CD4-positive, alpha-beta T cell (primary cell): ENCODE measurements at regions not wholly inside any gene's neighbourhood (a gene's known extent, or its start where the extent isn't known, plus 50 kb on each side); places are given as distances from the start of the nearest gene placed in this dataset.
"Not testable (repeated sequence)": the region's sequence is repeated elsewhere in the genome, so short reads cannot be mapped to it uniquely, and the experiment has no call there.

ENCODE experiments used
- ATAC-seq: fragments of 200-7000 bp; cut with Tn5 transposase; one replicate; pipeline ENCODE4 v1.10.0; 2022; ENCODE audit warnings: mild to moderate bottlenecking; ENCODE audit not compliant: poor library complexity
- CTCF ChIA-PET: fragments of 350-600 bp; sonication (Branson Sonifier 250); formaldehyde crosslinking; loops from one replicate; lab custom pipeline; 2021; ENCODE audit warnings: antibody characterized with exemption, inconsistent platforms; lab: Charles Lee
- POLR2A ChIA-PET: fragments of 350-600 bp; sonication (Branson Sonifier 250); formaldehyde crosslinking; loops from one replicate; lab custom pipeline; 2021; ENCODE audit warnings: antibody characterized with exemption, inconsistent platforms; lab: Charles Lee
- DNase-seq, 14 experiments: peaks; one replicate each; pipeline ENCODE4 v3.0.0-alpha.2; 2013 to 2020; ENCODE audit warnings: mixed read lengths in 2 of 14
- H3K27ac ChIP-seq, 2 donors: one replicate each; pipeline versions ENCODE4 v1.5.1 to v1.7.0; 2013; ENCODE audit warnings: low read length in 2 of 2, low read depth in 1 of 2, mild to moderate bottlenecking in 1 of 2
- H3K27me3 ChIP-seq, 2 experiments: 1 replicate in 1 of 2; 2 replicates in 1 of 2; pipeline versions ENCODE4 v1.6.1 to v1.7.0; 2013; ENCODE audit warnings: low read length in 2 of 2, control low read depth in 1 of 2, mild to moderate bottlenecking in 1 of 2, moderate library complexity in 1 of 2; ENCODE audit not compliant: insufficient read depth in 2 of 2, control insufficient read depth in 1 of 2
- H3K36me3 ChIP-seq: one replicate; pipeline ENCODE4 v1.6.1; 2013; ENCODE audit warnings: low read length, control low read depth; ENCODE audit not compliant: insufficient read depth
- H3K4me1 ChIP-seq: one replicate; pipeline ENCODE4 v1.6.1; 2013; ENCODE audit warnings: low read length, control low read depth; ENCODE audit not compliant: insufficient read depth
- H3K4me3 ChIP-seq: one replicate; pipeline ENCODE4 v1.5.1; 2013; ENCODE audit warnings: mild to moderate bottlenecking, low read length, moderate library complexity
- H3K9me3 ChIP-seq, 2 experiments: 1 replicate in 1 of 2; 2 replicates in 1 of 2; pipeline versions ENCODE4 v1.6.1 to v1.7.0; 2013; ENCODE audit warnings: low read length in 2 of 2, mild to moderate bottlenecking in 2 of 2, control low read depth in 1 of 2, moderate library complexity in 1 of 2; ENCODE audit not compliant: control insufficient read depth in 1 of 2, insufficient read depth in 1 of 2
- H3K27ac Mint-ChIP-seq: one replicate; pipeline ENCODE4 v1.8.0; 2020; ENCODE audit warnings: mixed read lengths
- H3K27me3 Mint-ChIP-seq: one replicate; pipeline ENCODE4 v1.8.0; 2021; ENCODE audit warnings: mixed read lengths
- H3K36me3 Mint-ChIP-seq: one replicate; pipeline ENCODE4 v1.8.0; 2021; ENCODE audit warnings: low read depth, mixed read lengths
- H3K4me1 Mint-ChIP-seq: one replicate; pipeline ENCODE4 v1.8.0; 2021; ENCODE audit warnings: low read depth, mixed read lengths
- H3K4me3 Mint-ChIP-seq: one replicate; pipeline ENCODE4 v1.8.0; 2020; ENCODE audit warnings: mild to moderate bottlenecking, mixed read lengths
- H3K9me3 Mint-ChIP-seq: one replicate; pipeline ENCODE4 v1.8.0; 2020; ENCODE audit warnings: mixed read lengths
- intact Hi-C, 2 experiments: fragments of 100-400 bp; cut with DNase I in 1 of 2; cut with micrococcal nuclease in 1 of 2; formaldehyde crosslinking; loops; one replicate each; pipeline versions ENCODE4 v1.15.1 to v1.9.0; 2023 to 2025; cut with DNase I, micrococcal nuclease

DNA sequence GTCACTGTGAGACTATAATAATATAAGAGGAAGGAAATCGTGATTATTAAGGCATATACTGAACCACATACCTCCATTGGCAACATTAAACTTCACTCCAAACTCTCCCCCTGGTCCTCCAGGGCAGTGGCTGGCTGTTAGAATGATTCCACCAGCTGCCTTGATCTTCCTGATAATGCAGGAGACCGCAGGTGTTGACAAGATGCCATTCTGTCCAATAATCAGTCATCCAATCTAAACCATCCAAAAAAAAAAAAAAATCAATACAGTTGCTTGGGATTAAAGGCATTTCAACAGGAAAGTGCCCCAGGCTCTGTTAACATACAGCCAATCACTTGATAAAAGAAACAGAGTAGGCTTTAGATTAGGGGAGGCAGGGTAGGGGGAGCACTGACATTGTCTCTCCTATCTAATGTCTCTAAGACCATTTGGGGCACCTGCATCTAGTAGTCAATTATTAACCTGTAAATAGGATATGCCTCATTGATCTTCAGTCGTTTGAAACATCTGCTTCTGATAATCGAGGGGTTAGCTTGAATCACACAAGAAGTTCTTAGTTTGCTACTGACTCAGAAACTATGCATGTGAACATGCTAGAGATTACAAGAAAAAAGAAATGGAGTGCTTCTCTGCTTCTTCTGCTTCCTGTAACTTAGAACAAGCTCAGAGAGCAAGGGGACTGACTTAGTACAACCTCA is 74.7 kb downstream of the FOXD4L6 start:
- POLR2A ChIA-PET, DNase-seq, H3K27ac Mint-ChIP-seq, H3K27me3 Mint-ChIP-seq, H3K4me3 ChIP-seq, intact Hi-C loops, CTCF ChIA-PET, H3K4me1 ChIP-seq, H3K4me3 Mint-ChIP-seq, H3K27me3 ChIP-seq, ATAC-seq, H3K36me3 ChIP-seq, H3K4me1 Mint-ChIP-seq, H3K9me3 ChIP-seq, H3K27ac ChIP-seq: not testable (repeated sequence)
- Mint-ChIP-seq H3K9me3 (peaks cover 12% of the 10 kb centered on the region), H3K36me3 (peaks cover 18% of the 10 kb centered on the region)

DNA sequence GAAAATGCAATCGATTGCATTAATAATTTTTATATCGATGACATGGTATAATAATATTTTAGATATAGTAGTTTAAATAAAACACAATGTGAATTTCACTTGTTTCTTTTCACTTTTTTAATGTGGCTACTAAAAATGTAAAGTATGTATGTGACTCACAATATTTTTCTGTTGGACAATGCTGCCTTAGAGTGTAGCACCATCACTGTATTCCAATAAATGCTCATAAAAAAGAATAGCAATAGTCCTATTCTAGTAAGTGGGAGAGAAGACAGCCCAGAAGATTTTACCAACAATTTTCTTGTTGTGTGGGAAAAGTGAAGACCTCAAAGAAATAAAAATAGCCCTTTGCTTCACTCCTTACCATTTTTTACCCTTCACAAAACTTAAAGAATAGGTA is 79.8 kb downstream of the FOXD4L6 start:
- CTCF ChIA-PET, H3K27me3 Mint-ChIP-seq, H3K4me3 Mint-ChIP-seq, H3K27ac Mint-ChIP-seq, H3K36me3 ChIP-seq, H3K4me1 Mint-ChIP-seq, H3K4me1 ChIP-seq, ATAC-seq, H3K27me3 ChIP-seq, intact Hi-C loops, H3K9me3 ChIP-seq, H3K27ac ChIP-seq, DNase-seq, H3K4me3 ChIP-seq, POLR2A ChIA-PET: not testable (repeated sequence)
- peaks cover 13% of the 10 kb centered on the region for H3K9me3 Mint-ChIP-seq
- H3K36me3 Mint-ChIP-seq, result peaks cover 21% of the 10 kb centered on the region

DNA sequence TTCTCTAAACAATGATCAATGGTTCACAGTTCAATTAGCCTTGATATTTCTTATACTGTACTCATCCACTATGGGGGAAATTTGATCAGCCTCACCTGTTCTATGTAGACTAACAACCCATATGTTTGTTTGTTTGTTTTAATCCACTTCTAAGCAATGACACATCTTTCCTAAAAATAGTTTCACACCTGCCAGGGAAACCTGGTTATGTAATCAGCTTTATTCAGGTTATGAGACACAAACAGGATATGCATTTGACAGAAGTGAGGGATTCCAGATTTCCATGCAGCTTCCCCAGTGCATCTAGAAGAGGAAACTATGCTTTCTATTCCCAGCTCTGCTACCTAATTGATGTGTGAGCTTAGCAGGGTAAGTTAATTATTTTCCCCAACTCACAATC is 80.7 kb downstream of the FOXD4L6 start:
- H3K27me3 ChIP-seq, POLR2A ChIA-PET, H3K27ac ChIP-seq, H3K4me3 ChIP-seq, H3K27ac Mint-ChIP-seq, H3K36me3 ChIP-seq, intact Hi-C loops, H3K4me1 ChIP-seq, H3K27me3 Mint-ChIP-seq, H3K4me1 Mint-ChIP-seq, ATAC-seq, CTCF ChIA-PET, H3K9me3 ChIP-seq, DNase-seq, H3K4me3 Mint-ChIP-seq: not testable (repeated sequence)
- peaks cover 21% of the 10 kb centered on the region for H3K36me3 Mint-ChIP-seq
- H3K9me3 Mint-ChIP-seq, result peaks cover 13% of the 10 kb centered on the region

DNA sequence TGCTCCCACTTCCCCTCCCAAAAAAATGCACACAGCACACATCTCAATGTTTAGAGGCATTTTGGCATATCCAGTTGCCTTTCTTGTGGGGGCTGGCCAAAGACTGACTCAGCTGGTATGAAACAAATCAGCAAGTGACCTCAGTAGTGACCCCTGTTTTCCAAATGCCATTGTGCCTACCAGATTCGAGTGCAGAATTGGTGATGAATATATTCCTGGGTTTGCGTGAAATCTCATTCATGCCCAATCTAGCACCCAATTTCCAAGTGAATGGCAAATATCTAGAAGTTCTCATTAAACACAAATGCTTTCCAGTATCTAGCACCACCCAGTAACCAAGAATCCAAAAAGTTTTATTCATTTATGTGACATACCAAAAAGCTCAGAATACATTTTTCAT is 83.6 kb downstream of the FOXD4L6 start:
- H3K36me3 ChIP-seq, H3K9me3 Mint-ChIP-seq, H3K4me1 Mint-ChIP-seq, H3K27me3 ChIP-seq, intact Hi-C loops, H3K4me3 Mint-ChIP-seq, H3K27ac Mint-ChIP-seq, ATAC-seq, POLR2A ChIA-PET, H3K27me3 Mint-ChIP-seq, CTCF ChIA-PET, H3K4me1 ChIP-seq, DNase-seq, H3K4me3 ChIP-seq, H3K9me3 ChIP-seq, H3K27ac ChIP-seq: not testable (repeated sequence)
- peaks cover 15% of the 10 kb centered on the region for H3K36me3 Mint-ChIP-seq

- intact Hi-C loops, H3K4me3 Mint-ChIP-seq, DNase-seq, H3K9me3 Mint-ChIP-seq, H3K36me3 Mint-ChIP-seq, H3K36me3 ChIP-seq, POLR2A ChIA-PET, CTCF ChIA-PET, H3K4me1 ChIP-seq, ATAC-seq, H3K27me3 Mint-ChIP-seq, H3K9me3 ChIP-seq, H3K27me3 ChIP-seq, H3K4me1 Mint-ChIP-seq, H3K4me3 ChIP-seq, H3K27ac Mint-ChIP-seq, H3K27ac ChIP-seq: not testable (repeated sequence)
Measured at GRCh38 chr9:41043433-41043832, 85.0 kb downstream of the FOXD4L6 start.

GRCh38 chr9:41042111-41042510 is 86.4 kb downstream of the FOXD4L6 start:
- POLR2A ChIA-PET, H3K27me3 ChIP-seq, DNase-seq, H3K4me1 ChIP-seq, H3K27ac ChIP-seq, H3K4me3 Mint-ChIP-seq, intact Hi-C loops, H3K36me3 ChIP-seq, H3K4me3 ChIP-seq, ATAC-seq, H3K4me1 Mint-ChIP-seq, H3K27ac Mint-ChIP-seq, H3K27me3 Mint-ChIP-seq, H3K9me3 Mint-ChIP-seq, CTCF ChIA-PET, H3K9me3 ChIP-seq: not testable (repeated sequence)
- H3K36me3 Mint-ChIP-seq, result peaks cover 15% of the 10 kb centered on the region

DNA sequence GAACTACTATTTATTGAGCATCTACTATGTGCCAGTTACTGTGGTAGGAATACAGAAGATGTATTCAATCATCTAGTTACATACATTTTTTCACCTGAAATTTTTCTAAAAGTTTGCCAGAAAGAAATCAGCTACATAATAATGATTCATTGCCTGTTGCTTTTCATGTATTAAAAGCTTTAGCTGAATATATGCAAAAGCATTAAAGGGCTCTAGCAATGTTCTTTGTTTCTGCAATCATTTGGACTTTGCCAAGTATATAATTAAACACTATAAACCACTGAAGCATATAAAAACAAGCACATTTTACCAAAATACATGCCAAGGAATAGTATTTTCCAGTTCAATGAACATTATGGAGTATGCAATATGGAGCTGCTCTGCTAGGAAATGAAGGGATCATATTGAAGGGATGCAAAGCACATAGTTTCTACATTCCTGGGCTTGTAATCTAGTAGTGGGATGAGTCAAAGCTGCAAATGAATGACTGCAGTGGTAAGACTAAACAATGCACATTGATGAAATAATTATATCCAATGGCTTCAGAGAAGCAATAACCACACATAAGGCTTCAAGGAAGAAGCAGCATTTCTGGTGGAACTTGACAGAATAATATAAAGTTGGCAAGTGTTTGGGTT is 87.7 kb downstream of the FOXD4L6 start:
- H3K9me3 ChIP-seq, H3K4me1 Mint-ChIP-seq, H3K4me3 ChIP-seq, H3K36me3 ChIP-seq, CTCF ChIA-PET, H3K27me3 ChIP-seq, POLR2A ChIA-PET, ATAC-seq, H3K27ac ChIP-seq, DNase-seq, intact Hi-C loops, H3K4me1 ChIP-seq, H3K27me3 Mint-ChIP-seq, H3K27ac Mint-ChIP-seq, H3K4me3 Mint-ChIP-seq, H3K9me3 Mint-ChIP-seq: not testable (repeated sequence)
- peaks cover 21% of the 10 kb centered on the region for H3K36me3 Mint-ChIP-seq
